ENCODE measurements at regions not wholly inside any gene's neighbourhood (a gene's known extent, or its start where the extent isn't known, plus 50 kb on each side); places are given as distances from the start of the nearest gene placed in this dataset.

DNA sequence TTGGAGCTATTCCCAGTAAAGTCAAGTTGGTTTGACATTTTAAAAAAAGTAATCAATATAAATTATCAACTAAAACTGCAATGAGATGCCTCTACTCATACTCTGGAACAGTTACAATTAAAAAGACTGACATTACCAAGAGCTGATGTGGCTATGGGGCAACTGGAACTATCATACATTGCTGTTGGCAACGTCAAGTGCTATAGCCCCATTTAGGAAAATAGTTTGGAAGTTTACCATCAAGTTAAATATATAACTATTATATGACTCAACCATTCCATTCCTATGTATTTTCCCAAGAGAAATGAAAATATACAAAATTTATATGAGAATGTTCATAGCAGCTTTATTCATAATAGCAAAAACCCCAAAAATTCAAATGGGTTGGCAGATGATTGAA lies 111.4 kb upstream of the HDGFL1 start:
- TF ChIP-seq, protein P1, sequence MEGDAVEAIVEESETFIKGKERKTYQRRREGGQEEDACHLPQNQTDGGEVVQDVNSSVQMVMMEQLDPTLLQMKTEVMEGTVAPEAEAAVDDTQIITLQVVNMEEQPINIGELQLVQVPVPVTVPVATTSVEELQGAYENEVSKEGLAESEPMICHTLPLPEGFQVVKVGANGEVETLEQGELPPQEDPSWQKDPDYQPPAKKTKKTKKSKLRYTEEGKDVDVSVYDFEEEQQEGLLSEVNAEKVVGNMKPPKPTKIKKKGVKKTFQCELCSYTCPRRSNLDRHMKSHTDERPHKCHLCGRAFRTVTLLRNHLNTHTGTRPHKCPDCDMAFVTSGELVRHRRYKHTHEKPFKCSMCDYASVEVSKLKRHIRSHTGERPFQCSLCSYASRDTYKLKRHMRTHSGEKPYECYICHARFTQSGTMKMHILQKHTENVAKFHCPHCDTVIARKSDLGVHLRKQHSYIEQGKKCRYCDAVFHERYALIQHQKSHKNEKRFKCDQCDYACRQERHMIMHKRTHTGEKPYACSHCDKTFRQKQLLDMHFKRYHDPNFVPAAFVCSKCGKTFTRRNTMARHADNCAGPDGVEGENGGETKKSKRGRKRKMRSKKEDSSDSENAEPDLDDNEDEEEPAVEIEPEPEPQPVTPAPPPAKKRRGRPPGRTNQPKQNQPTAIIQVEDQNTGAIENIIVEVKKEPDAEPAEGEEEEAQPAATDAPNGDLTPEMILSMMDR (IDR thresholded peaks at IDR 0.05; ENCODE audit: borderline replicate concordance, extremely low read depth, low read length, poor library complexity, severe bottlenecking) = no peak
- no peak for TF ChIP-seq EZH2 (IDR thresholded peaks at IDR 0.05; ENCODE audit: borderline replicate concordance, low read depth, low read length, severe bottlenecking)
